GM21576 (cell line): ENCODE measurements at regions not wholly inside any gene's neighbourhood (a gene's known extent, or its start where the extent isn't known, plus 50 kb on each side); places are given as distances from the start of the nearest gene placed in this dataset.

Source experiments
- ATAC-seq: cut with Tn5 transposase; IDR thresholded peaks from one replicate; pipeline ENCODE4 v1.9.1; 2021; ENCODE audit warnings: mild to moderate bottlenecking, moderate library complexity; ENCODE audit not compliant: unreplicated experiment

DNA sequence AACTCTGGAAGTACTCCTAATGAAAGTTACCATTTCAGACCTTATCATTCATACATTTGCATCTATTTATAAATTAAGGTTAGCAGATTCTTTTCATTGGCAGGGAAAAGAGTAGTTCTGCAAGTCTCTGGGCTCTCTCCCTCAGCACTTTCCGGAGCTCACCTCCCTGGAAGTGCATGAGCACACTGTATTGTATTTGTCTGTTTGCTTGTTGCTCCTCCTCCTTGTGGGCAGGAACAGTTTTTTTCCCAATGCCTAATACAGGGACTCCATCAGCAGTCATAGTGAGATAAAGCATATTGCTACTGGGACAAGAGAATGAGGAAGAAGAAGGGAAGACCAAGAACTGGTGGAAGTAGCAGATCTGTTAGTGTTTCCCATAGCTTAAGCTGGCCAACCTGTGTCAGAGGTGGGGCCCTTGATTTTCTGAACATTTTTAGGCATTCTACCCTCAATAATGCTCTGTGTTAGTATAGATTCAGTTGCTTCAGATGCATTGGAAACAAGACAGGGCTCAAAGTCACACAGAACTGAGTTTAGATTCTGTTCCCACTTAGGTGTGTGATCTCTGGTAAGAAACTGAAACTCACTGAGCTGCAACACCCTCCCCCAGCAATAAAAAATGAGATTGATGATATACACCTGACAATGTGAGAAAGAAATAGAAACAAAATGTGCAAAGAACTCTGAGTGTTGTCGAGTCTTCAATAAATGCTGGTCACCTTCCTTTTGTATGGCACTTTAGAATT, 407.8 kb downstream of the TUSC7 start:
- no peak for ATAC-seq

DNA sequence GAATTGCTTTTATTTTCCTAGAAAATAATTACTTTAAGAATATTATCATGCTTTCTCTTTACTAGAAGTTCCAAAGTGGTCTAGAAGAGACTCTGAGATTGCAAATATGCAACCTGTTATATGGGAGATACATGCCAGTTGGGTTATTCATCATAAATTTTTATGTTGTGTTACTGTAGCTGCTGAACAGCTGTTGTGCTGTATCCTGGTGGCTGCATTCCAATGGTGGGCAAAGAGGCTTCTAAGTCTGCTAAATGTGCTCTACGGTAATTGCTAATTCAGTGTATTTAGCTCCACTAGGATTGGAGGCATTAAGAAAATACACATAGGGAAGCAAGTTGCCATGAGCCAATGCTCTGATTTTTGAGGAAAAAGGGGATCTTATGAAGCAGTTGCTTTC, 409.0 kb downstream of the TUSC7 start:
- no peak for ATAC-seq

DNA sequence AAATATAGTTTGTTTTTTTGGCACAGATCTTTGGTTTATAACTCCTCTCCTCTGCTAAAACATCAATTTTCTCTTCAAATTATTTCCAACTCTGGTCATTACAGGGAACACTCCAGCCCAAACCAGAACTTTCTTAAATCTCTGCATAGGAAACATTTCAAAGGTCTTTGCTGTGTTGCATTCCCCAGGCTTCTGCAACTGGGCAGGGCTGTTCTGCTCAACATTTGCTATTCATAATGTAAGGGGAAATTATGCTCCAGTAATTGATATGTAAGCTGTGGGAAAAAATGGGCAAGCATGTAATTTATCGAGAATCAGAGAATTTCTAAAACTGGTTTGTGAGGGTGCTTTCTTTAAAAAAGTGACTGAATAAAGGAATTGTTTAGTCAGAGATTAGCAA, 410.4 kb downstream of the TUSC7 start:
- no peak for ATAC-seq

DNA sequence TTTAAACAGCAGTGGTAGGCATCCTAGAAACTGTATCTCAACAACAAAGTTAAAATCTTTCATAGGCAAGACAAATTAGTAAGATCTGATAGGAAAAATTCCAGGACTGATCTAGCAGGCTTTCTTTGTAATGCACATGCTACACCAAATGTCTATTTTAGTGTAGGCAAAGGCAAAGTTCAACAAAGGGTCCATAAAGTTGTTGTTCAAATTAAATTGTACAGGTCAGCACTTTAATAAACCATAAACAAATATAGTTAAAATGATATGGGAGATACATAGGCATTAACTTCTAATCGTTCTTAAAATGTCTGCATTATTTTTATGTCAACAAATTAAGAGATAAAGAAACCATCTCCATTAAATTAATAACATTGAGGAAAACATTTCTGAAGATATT, 413.0 kb downstream of the TUSC7 start:
- no peak for ATAC-seq

DNA sequence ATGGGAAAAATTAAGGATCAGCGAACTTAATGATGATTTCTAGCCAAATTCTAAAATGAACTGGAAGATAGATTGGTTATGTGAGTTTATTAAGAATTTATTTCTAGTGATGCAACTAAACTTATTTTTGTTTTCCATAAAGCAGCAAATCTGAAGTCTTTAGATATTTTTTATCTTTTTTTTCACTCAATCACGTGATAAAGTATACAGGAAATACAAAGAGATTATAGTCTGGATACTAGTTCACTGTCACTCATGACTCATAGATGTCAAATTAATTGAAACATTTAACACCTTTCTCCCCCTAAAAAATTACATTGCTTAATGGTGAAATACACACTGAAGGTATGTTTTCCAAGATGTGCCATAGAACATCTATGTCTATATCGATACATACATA, 416.9 kb downstream of the TUSC7 start:
- ATAC-seq = no peak

DNA sequence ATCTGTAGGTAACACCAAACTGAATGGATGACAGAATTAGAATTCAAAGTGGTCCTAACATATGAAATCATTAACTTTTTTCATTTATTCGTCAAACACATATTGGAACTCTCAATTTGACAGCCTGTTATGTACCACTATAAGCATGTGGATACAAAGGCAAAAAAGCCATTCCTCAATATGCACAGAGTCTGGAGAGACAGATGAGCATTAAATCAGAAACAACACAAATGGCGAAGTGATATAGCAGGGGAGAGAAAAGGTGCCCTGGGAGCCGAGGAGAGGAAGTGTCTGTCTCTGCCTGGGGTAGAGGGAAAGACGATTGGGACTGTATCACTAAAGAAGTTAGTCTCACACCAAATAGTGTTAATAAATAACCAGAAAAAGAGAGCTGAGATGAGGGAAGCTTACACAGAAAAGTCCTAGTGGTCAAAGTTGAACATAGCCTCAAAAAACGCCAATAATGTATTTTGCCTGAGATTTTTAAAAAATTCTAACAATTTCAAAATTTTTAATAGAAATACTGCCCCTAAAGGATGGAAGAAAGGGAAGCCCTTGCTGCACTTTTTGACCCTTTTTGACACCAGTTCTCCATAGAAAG, 417.5 kb downstream of the TUSC7 start:
- ATAC-seq = no peak

DNA sequence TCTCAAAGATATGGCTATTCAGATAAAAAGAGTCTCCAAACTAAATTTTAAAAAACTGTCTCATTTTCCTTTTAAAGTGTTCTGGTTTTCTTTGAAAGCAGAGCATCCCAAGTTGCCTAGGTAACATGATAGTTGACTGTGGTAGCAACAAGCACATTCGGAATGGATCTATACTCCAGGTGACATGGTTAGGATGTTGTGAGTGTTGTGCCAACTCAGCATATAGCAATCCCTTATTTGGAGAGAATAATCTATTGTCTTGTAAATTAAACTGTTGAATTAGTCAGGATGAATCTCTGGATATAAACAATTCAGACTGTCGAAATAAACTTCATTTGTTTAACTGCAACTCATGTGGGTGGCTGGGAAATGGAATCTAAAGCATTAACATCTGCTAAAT, 418.6 kb downstream of the TUSC7 start:
- ATAC-seq = no peak

DNA sequence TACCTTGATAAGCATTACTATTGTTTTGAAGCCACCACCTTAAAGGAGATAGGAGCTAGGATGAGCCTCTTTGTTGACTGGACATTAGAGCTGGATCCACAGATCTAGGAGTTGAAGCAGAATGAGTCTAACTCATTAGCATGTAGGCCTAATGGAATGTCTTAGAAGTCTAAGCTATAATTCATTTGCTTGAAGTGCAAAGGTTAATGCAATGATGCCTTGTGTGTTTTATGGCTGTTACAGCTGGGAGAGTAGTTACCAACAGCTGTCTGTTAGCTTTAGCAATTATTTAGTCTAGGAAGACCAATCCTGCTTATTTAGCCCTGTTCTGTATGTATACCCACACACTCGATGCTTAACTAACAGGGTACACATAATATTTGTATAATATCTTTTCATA, 419.3 kb downstream of the TUSC7 start:
- no peak for ATAC-seq

DNA sequence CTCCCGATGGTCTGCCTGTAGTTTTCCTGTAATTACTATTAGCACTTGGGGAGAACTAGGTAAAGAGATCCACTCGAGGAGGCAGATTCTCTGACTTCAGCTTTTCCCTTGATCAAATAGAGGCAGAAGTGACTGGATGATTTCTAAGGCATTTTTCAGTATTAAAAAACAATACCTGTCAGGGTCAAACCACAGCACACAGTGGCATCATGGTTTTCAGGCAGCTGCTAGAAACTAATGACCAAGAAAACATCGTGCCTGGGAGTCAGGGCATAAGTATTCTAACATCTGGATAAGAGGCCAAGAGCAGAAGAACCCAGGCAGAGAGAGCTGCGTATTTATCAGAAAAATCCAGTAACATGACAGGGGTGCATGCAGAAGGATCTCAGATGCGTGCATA, 419.9 kb downstream of the TUSC7 start:
- ATAC-seq = no peak

DNA sequence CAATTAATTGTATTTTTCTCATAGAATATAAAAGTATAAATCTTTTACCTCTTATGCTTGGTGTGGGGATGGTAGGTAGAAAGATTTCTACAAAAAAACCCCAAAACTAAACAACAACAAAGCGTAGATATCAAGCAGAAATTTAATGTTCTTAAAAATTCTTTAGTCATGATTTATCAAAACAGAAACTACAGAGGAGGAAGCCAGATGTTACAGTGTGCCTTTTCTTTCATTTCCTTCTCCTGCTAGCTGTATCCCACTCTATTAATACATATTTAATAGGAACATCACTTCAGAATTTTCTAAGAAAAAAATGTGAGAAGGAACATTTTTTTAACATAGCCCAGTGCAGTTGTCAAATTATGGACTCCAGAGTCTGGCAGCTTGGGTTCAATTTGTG, 420.6 kb downstream of the TUSC7 start:
- ATAC-seq = no peak

DNA sequence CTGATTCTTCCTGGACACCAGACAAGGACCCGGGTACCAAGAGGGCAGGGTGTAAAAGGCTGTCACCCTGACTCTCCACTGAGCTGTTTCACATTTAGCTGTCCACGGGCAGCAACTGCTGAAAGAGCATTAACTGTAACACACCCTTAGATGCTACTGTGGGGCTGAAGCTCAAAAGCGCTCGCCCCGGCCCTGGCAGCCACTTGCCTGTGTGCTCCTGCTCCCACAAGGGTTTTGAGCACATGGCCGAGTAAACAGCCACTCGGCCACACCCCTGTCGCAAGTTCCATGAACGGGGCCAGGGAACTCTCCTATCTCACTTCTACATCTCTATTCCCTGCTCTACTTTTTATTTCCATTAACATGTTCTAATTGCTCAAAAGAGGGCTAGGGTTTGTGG, 421.7 kb downstream of the TUSC7 start:
- no peak for ATAC-seq

DNA sequence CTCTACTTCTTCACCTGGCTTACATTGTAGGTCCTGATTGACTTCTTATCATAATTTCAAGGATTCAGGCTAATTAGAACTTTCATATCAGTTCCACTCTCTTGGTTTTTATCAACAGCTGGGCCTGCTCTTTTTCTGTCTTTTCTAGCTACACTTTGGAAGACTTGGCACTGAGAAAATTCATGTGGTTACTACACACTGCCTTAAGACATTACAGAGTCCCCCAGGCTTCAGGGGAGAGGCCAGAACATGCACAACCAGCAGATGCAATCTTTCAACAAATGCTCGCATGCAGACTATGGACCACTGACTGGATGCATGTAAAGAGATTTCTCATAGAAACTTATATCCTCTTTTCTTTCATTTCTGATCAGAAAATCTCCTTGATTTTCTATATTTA, 423.5 kb downstream of the TUSC7 start:
- ATAC-seq = no peak

DNA sequence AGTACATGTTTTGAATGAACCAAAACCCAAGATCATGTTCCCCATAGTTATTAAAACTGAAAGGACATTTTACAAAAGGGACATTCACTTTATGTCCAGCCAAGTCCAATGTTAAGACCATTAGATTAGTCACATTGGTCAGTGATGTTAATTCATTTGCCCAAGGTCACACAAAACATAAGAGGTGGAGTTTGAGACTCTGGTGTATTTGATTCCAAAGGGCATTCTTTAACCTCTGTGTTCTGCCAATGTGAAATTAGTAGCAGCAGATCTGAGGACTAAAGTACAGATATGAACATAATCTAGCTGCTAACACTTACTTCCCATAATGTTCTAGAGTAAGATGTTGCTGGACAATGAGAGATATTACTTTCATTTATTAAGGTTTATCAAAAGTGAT, 425.6 kb downstream of the TUSC7 start:
- no peak for ATAC-seq

DNA sequence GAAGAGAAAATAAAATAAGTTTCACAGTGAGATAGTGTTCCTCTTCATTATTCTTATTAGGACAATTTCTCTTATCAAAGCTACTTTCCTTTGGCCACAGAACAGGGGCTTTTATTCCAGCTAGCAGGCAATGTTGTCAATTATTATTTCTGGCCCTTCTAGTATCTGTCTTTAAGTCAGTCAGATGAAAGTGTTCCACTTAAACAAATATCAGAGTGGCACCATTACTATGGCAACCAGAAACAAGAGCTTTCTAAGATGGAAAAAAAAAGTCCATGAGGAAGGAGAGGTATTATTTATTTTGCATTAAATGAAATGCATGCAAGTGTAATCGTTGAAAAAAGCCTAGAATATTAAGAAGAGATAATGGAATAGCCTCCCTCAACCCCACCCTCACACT, 426.4 kb downstream of the TUSC7 start:
- no peak for ATAC-seq

DNA sequence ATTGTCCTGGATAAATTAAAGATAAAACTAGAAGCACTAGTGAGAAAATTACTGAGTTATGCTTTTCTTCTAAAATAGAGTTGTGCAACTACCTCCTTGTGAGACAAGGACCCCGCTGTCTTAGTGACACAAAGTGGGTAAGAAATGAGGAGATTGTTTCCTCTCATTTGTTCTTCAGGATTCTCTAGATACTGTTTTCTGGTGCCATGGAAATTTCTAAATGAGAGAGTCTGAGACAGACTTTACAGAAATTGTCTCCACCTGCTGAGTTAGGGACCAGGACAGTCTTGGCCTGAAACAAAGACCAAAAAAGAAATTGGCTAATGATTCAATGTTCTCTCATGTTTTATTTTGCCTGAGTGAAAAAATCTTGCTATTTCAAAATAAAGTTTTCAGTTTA, 427.5 kb downstream of the TUSC7 start:
- no peak for ATAC-seq

DNA sequence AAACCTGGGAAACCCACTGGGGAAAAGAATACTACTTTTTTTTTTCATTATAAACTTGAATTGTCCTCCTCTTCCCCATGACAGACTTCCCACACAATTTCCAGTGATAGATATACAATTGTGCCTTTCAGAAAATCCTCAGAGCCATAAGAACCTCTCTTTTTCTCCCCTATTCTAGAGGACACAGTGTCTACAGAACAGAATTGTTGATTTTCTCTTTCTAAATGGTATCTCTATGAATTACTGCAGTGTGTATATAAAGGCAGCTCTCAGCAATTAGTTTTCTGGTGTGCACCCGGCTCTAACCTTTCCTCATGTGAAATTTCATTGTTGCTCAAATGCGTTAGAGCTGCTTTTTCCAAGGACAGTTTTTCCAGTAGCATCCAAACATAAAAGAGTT, 430.1 kb downstream of the TUSC7 start:
- ATAC-seq = no peak

DNA sequence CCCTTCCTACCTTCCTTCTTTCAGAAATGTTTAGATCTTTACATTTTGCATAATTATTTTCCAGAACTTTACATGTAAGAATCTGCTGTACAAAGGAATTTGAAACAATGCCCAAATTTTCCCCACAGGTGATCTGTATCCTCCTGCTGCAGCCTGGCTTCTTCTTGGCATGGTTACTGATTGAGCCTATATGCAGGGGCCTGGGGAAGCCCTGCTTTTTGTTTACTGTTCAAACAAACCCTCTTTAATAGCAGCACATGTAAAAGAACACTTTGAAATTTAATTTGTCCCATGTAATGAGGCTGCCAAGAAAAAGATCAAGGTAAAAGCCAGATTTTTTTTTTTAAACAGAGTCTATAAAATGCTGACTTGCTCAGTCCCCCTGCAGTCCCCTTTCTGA, 432.2 kb downstream of the TUSC7 start:
- ATAC-seq = no peak

DNA sequence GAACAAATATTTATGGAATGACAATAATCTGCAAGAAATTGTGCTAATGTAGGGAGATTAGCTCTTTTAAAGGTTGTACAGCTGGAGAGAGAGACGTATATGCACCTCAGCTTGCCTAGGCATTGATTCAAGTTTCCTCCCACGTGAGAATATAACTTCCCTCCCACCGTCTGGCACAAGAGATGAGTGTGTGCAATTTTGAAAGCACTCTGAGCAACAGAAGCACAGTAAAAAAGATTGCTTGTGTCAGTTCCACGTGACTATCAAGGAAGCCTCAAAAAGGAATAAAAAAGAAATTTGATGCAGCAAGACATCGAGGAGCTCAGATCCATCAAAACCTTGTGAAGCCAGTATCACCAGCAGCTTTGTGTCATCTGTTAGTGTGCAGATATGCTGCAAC, 435.3 kb downstream of the TUSC7 start:
- ATAC-seq = no peak

DNA sequence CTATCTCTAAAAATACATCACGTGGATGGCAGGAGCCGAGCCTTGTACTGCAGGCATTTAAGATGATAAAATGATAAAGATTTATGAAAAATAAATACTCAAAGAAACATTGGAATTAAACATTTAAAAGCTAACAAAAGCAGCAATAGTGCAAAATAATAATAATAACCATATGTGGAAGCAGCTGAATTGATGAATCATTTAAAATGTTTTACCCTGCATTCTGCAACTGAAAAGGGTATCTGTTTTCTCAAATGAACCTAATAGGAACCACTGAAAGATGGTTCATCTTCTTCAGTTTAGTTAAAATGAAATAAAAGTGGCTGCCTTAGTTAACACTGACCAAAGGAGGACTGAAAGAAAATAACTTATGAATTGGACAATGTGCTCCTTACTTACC, 436.1 kb downstream of the TUSC7 start:
- ATAC-seq = no peak

DNA sequence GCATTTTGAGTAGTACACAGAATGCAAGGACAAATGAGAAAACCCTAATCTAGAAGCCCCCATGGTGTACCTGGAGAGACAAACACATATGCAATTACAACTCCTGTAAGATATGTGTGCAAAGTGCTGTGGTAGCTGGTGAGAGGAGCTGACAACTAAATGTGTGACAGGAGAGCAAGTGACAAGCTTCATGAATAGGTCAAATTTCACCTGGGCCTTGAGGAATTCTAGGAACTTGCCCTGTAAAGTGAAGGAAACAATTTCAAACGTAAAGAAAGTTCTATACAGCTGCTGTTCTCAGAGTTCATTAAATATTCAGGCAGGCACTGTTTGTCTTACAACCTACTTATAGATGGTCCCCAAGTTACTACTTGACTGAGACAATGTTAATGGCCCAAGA, 437.0 kb downstream of the TUSC7 start:
- no peak for ATAC-seq

DNA sequence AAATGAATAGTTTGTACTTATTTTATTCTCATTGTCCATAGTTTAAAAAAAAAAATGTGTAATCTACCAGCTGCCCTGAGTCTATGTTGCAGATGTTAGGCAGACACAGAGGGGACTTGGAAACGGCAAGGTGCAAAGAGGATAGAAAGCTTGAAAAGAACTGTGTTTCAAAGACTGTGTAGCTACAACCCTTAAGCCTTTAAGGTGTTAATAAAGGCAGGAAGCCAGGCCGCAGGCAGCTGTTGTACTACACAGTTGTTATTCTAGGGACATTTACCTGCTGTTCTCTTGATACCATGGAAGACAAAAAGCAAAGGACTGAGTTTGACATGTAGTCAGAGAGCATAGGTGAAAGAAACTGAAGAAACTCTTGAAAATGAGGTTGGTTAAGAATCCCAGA, 440.0 kb downstream of the TUSC7 start:
- ATAC-seq = no peak

DNA sequence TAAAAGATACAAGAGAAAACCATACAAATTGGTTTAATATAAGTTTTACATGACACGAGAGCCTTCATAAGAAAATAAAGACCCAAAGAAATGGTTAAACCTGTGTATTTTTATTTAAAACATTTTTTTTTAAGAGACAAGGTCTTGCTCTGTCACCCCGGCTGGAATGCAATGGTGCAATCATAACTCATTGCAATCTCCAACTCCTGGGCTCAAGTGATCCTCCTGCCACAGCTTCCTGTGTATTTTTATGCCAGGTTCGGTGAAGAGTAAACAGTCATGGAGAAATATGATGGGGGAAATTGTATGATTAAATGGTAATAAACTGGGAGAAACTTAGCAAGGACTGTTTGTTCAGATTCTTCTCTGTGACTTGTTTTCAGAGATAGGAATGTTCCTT, 441.0 kb downstream of the TUSC7 start:
- no peak for ATAC-seq

DNA sequence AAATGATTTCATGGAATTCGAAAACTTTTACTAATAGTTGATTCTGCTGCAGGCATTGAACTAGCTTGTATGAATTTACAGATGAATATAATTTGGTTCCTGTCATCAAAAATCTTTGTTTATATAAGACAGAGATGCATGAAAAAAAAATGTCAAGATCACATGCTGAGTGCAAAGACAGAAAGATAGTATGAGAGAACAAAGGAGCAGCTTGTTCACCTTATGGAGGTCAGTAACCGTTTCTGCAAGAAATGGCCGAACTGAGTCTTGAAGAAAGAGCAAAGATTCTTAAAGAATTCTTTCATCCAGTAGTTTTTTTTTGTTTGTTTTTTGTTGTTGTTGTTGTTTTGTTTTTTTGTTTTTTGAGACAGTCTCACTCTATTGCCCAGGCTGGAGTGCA, 450.6 kb downstream of the TUSC7 start:
- ATAC-seq = no peak
